ENCODE measurements at regions not wholly inside any gene's neighbourhood (a gene's known extent, or its start where the extent isn't known, plus 50 kb on each side); places are given as distances from the start of the nearest gene placed in this dataset.

DNA sequence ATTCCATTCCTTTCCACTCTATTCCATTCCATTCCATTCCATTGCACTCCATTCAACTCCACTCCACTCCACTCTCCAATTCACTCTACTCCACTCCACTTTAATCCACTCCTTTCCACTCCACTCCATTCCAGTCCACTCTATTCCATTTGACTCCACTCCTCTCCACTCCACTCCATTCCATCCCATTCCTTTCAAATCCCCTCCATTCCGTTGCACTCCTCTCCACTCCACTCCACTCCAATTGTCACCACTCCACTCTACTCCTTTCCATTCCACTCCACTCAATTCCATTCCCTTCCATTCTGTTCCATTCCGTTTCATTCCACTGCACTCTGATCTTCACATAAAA lies 2563.7 kb upstream of the TPTE start:
- in situ Hi-C loops (cut with HindIII; ENCODE audit: low sequenced_read_pairs) = no loop called here
- no peak for DNase-seq (ENCODE audit: low read depth, low spot score)
- TF ChIP-seq, protein P1, sequence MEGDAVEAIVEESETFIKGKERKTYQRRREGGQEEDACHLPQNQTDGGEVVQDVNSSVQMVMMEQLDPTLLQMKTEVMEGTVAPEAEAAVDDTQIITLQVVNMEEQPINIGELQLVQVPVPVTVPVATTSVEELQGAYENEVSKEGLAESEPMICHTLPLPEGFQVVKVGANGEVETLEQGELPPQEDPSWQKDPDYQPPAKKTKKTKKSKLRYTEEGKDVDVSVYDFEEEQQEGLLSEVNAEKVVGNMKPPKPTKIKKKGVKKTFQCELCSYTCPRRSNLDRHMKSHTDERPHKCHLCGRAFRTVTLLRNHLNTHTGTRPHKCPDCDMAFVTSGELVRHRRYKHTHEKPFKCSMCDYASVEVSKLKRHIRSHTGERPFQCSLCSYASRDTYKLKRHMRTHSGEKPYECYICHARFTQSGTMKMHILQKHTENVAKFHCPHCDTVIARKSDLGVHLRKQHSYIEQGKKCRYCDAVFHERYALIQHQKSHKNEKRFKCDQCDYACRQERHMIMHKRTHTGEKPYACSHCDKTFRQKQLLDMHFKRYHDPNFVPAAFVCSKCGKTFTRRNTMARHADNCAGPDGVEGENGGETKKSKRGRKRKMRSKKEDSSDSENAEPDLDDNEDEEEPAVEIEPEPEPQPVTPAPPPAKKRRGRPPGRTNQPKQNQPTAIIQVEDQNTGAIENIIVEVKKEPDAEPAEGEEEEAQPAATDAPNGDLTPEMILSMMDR (IDR thresholded peaks at IDR 0.05; ENCODE audit: low read depth, low read length) = no peak
- H3K4me3 ChIP-seq (ENCODE audit: low read depth, low read length) = no peak overlapping the region

Data from astrocyte of the spinal cord (primary cell).